ENCODE measurements at regions not wholly inside any gene's neighbourhood (a gene's known extent, or its start where the extent isn't known, plus 50 kb on each side); places are given as distances from the start of the nearest gene placed in this dataset.

DNA sequence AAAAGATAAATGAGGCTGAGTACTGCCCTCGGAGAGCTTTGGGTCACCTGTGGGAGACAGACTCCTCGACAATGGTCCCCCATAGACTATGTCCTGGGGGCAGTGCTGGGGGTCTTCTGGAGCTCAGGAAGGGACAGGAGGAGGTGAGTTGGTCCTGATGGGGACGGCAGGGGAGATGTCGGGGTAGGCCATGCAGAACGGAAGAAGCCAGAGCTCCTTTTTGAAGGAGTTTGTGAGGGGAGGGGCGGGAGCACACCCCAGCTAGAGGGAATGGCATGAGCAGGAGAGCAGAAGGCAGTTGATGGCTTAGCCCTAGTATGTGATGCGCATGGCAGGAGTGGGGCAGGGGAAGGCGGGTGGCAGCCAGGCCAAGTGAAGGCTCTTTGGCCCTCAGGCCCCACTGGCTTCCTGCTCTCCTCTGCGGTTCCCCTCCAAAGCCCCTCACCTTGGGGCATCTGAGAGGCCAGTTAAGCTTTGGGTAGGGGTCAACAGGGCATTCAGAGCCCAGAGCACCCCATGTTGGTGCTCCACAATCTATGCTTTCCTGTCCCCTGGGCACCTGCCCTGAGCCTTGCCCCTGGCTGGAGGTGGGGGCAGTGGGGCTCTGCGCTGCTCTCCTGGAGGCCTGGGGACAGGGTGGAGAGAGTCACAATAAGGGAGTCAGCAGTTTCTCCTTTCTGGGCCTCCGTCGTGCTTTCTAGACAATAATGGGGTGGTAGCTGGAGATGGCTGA, 179.3 kb downstream of the SMAD6 start:
- POLR2A ChIA-PET (ENCODE audit: partially characterized antibody), result interaction anchor here (0.5 to 1.1 kb wide), 2 partner anchors 110 to 668 kb away, joined by 3 to 5 read pairs; no protein-coding TSS in a partner anchor
- TF ChIP-seq CBX5 (IDR thresholded peaks at IDR 0.05; ENCODE audit: low read depth, low read length) (no peak), SIRT6 (IDR thresholded peaks at IDR 0.05; ENCODE audit: low read length) (no peak), EGR1 (IDR thresholded peaks at IDR 0.05; ENCODE audit: borderline replicate concordance, low read depth, low read length) (no peak), KDM4A (IDR thresholded peaks at IDR 0.05; ENCODE audit: low read depth, low read length, severe bottlenecking) (no peak), NANOG (IDR thresholded peaks at IDR 0.05; ENCODE audit: insufficient read depth, low read depth, low read length, poor library complexity, severe bottlenecking) (no peak)
- Histone ChIP-seq H3K9ac (replicated peaks in 1 of 4; ENCODE audit: extremely low read depth in 1 of 4, low read depth in 3 of 4, low read length in 3 of 4) (no peak overlapping the region), H3K79me1 (ENCODE audit: low read depth, low read length) (no peaks in the 10 kb centered on the region), H3K36me3 (ENCODE audit: control insufficient read depth in 2 of 4, insufficient read depth in 4 of 4, low read length in 3 of 4) (no peaks in the 10 kb centered on the region), H3K56ac (replicated peaks; ENCODE audit: insufficient read length, low read depth, low read length) (no peak overlapping the region), H3K4me2 (ENCODE audit: insufficient read depth in 1 of 2, low read depth in 2 of 2, low read length in 2 of 2) (no peak overlapping the region), H3K4me3 (ENCODE audit: extremely low read depth in 1 of 4, insufficient read depth in 2 of 4, low read depth in 3 of 4, low read length in 4 of 4) (no peak overlapping the region), H3K27me3 (replicated peaks in 1 of 4; ENCODE audit: control insufficient read depth in 3 of 4, extremely low read depth in 1 of 4, insufficient read depth in 3 of 4, low read length in 3 of 4) (no peaks in the 10 kb centered on the region), H2AK5ac (ENCODE audit: low read depth, low read length) (0 out of 2 replicates have a peak overlapping the region, but pooled peaks have one; percentile 99), H4K91ac (replicated peaks; ENCODE audit: insufficient read length, low read length) (no peak overlapping the region), H4K8ac (ENCODE audit: extremely low read depth, insufficient read depth, low read length) (no peak overlapping the region), H2BK5ac (ENCODE audit: low read depth, low read length) (no peak overlapping the region), H2BK120ac (replicated peaks; ENCODE audit: low read depth, low read length) (no peak overlapping the region), H2BK12ac (ENCODE audit: low read depth, low read length) (no peak overlapping the region), H3K9me3 (ENCODE audit: insufficient read depth in 2 of 2, low read depth in 1 of 2, low read length in 1 of 2) (peaks cover 0 to 4% of the 10 kb centered on the region in 2 experiments; a peak in 1 of 4 replicates), H3K18ac (ENCODE audit: extremely low read depth, low read length) (no peak overlapping the region), H2BK15ac (ENCODE audit: low read length) (0 out of 2 replicates have a peak overlapping the region, but pooled peaks have one; percentile 81), H3K4ac (replicated peaks; ENCODE audit: insufficient read length, low read depth, low read length) (no peak overlapping the region), H3K79me2 (ENCODE audit: control insufficient read depth in 1 of 2, insufficient read depth in 2 of 2, low read length in 2 of 2) (no peaks in the 10 kb centered on the region), H4K20me1 (replicated peaks in 1 of 2; ENCODE audit: control insufficient read depth in 1 of 2, insufficient read depth in 2 of 2, low read length in 2 of 2) (peaks cover 0 to 2% of the 10 kb centered on the region in 2 experiments), H3K4me1 (replicated peaks in 1 of 4; ENCODE audit: control insufficient read depth in 3 of 4, insufficient read depth in 4 of 4, low read length in 3 of 4) (peaks cover 0 to 9% (median 5%) of the 10 kb centered on the region in 4 experiments; a peak in 5 of 7 replicates), H2AFZ (ENCODE audit: low read length) (no peak overlapping the region), H2BK20ac (ENCODE audit: low read length) (0 out of 2 replicates have a peak overlapping the region, but pooled peaks have one; percentile 48), H3K27ac (ENCODE audit: low read depth, low read length) (no peak overlapping the region), H4K5ac (ENCODE audit: insufficient read length, low read depth, low read length) (no peak overlapping the region), H3K14ac (ENCODE audit: insufficient read length) (no peak overlapping the region), H3K23ac (ENCODE audit: insufficient read length) (no peak overlapping the region), H3K23me2 (ENCODE audit: low read depth, low read length) (no peaks in the 10 kb centered on the region)
- DNase-seq (ENCODE audit: low read depth in 1 of 2, low spot score in 2 of 2) (peak in 1 of 2 experiments; percentile 38), FAIRE-seq (no peak)
- CTCF ChIA-PET (ENCODE audit: partially characterized antibody), result interaction anchor here (0.9 to 3.5 kb wide), 8 partner anchors 13 to 293 kb away, joined by 3 to 27 read pairs (median 3); no protein-coding TSS in a partner anchor
- 90% methylated on average over 12 of the region's 12 CpGs; no CpG with 5 or more reads in 1 of the 2 experiments for WGBS, 2 experiments (ENCODE audit: extremely low coverage in 1 of 2, insufficient coverage in 1 of 2, insufficient read length in 1 of 2, insufficient replicate concordance in 2 of 2, low coverage in 1 of 2, low lambda C conversion rate in 2 of 2, missing lambda C conversion rate in 1 of 2)
